Spleen (tissue), 11 donors: ENCODE measurements at regions not wholly inside any gene's neighbourhood (a gene's known extent, or its start where the extent isn't known, plus 50 kb on each side); places are given as distances from the start of the nearest gene placed in this dataset.

ENCODE experiments used
- DNase-seq: peaks from one replicate; pipeline ENCODE4 v3.0.0-alpha.2; 2020
- H3K27ac ChIP-seq, 8 donors: fragments of 200-600 bp; sonication (generic) in 7 of 8; 1 replicate in 4 of 8; 2 replicates in 4 of 8; pipeline versions ENCODE4 v1.5.0 to v1.8.0; 2016 to 2021; ENCODE audit warnings: inconsistent platforms in 4 of 8, mild to moderate bottlenecking in 4 of 8, moderate library complexity in 1 of 8
- H3K27me3 ChIP-seq, 7 donors: fragments of 200-600 bp; sonication (generic) in 6 of 7; replicated peaks in 1 of 7; 1 replicate in 4 of 7; 2 replicates in 3 of 7; pipeline versions ENCODE4 v1.5.0 to v1.8.0; 2016 to 2021; ENCODE audit warnings: inconsistent platforms in 3 of 7, mild to moderate bottlenecking in 1 of 7
- H3K36me3 ChIP-seq, 6 donors: fragments of 200-600 bp; sonication (generic) in 5 of 6; 1 replicate in 4 of 6; 2 replicates in 2 of 6; pipeline versions ENCODE4 v1.5.0 to v1.8.0; 2016 to 2021; ENCODE audit warnings: inconsistent platforms in 2 of 6
- H3K4me1 ChIP-seq, 6 donors: fragments of 200-600 bp; sonication (generic) in 5 of 6; 1 replicate in 3 of 6; 2 replicates in 3 of 6; pipeline versions ENCODE4 v1.5.0 to v1.8.0; 2016 to 2021; ENCODE audit warnings: inconsistent platforms in 3 of 6
- H3K4me3 ChIP-seq, 8 donors: fragments of 200-600 bp; sonication (generic) in 7 of 8; 1 replicate in 4 of 8; 2 replicates in 4 of 8; pipeline versions ENCODE4 v1.5.0 to v1.8.0; 2016 to 2021; ENCODE audit warnings: inconsistent platforms in 4 of 8, mild to moderate bottlenecking in 4 of 8, moderate library complexity in 2 of 8
- H3K9me3 ChIP-seq, 8 donors: fragments of 200-600 bp; sonication (generic) in 7 of 8; 1 replicate in 4 of 8; 2 replicates in 4 of 8; pipeline versions ENCODE4 v1.5.0 to v1.8.0; 2016 to 2021; ENCODE audit warnings: inconsistent platforms in 4 of 8
- CTCF ChIP-seq, 11 experiments: fragments of 200-600 bp in 7 of 11; fragments of 450-650 bp in 4 of 11; sonication (generic) in 4 of 11; IDR thresholded peaks in 8 of 11; conservative IDR thresholded peaks in 3 of 11; 1 replicate in 7 of 11; 2 replicates in 4 of 11; pipeline versions ENCODE4 v1.4.0 to v1.8.0; 2016 to 2021; ENCODE audit warnings: antibody characterized with exemption in 11 of 11, inconsistent platforms in 4 of 11, mild to moderate bottlenecking in 1 of 11
- POLR2A ChIP-seq, 3 donors: fragments of 450-650 bp; IDR thresholded peaks; one replicate each; pipeline ENCODE4 v1.5.1; 2017; ENCODE audit warnings: antibody characterized with exemption in 3 of 3, mild to moderate bottlenecking in 1 of 3
- POLR2AphosphoS5 ChIP-seq, 3 donors: sonication (generic); formaldehyde crosslinking; IDR thresholded peaks; one replicate each; pipeline ENCODE4 v1.5.1; 2017; ENCODE audit warnings: antibody characterized with exemption in 3 of 3
- WGBS, 5 donors: extraction: QIAGEN DNeasy Blood & Tissue Kit in 3 of 5; methylation state at CpG; one replicate each; pipeline versions ENCODE4 v1.1.5 to v1.1.7; 2013 to 2018; 5-methylcytosine and 5-hydroxymethylcytosine counted together
- intact Hi-C: fragments of 100-400 bp; cut with DNase I; formaldehyde crosslinking; loops from one replicate; pipeline ENCODE4 v1.15.0; 2023; ENCODE audit warnings: low total_unique reads
- donor health status: healthy with polysubstance abuse.
- donor health status: DM: no; HTN: no; CAD: no; lungs with moderate emphysema.
- donor health status: DM: no; HTN: no; CAD: no.
- donor health status: Bipolar disorder and iron deficiency.
- donor health status: healthy.
- donor health status: DM: no; HTN: no; CAD: no.
- donor health status: DM: yes; HTN: yes; CAD: no.

GRCh38 chr4:35399912-35400311, 844.4 kb downstream of the ARAP2 start:
- H3K4me3 ChIP-seq = no peak overlapping the region
- H3K27ac ChIP-seq = no peak overlapping the region
- H3K27me3 ChIP-seq = no peaks in the 10 kb centered on the region
- WGBS, 5 donors = 64 to 87% (median 78%) methylated on average over 2 of the region's 2 CpGs
- intact Hi-C loops = no loop called here
- TF ChIP-seq POLR2AphosphoS5 (IDR thresholded peaks at IDR 0.05) = no peak
- no peak for TF ChIP-seq CTCF (IDR thresholded peaks at IDR 0.05 in 8 of 11, conservative IDR thresholded peaks at IDR 0.05 in 3 of 11)
- TF ChIP-seq POLR2A (IDR thresholded peaks at IDR 0.05) = no peak
- no peaks in the 10 kb centered on the region for H3K9me3 ChIP-seq
- no peak for DNase-seq
- no peaks in the 10 kb centered on the region for H3K4me1 ChIP-seq
- H3K36me3 ChIP-seq = no peaks in the 10 kb centered on the region

DNA sequence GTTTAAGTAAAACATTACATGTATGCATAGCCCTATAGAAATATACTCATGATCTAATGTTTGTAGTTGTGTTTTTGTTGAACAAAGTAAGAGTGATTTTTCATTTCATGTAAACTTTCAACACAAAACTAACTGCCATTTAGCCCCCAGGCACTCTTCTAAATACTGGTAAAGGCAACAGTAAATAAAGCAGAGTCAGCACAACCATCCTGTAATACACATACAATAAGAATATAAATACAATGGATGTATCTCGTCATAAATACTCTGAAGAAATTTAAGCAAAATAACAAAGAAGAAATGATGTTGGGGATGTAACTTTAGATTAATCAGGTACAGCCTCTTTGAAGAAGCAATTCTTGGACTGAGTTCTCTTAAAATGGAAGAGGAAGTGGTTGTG, 821.2 kb downstream of the ARAP2 start:
- H3K4me1 ChIP-seq = no peaks in the 10 kb centered on the region
- TF ChIP-seq CTCF (IDR thresholded peaks at IDR 0.05 in 8 of 11, conservative IDR thresholded peaks at IDR 0.05 in 3 of 11) = no peak
- no peak for TF ChIP-seq POLR2A (IDR thresholded peaks at IDR 0.05)
- no peak for TF ChIP-seq POLR2AphosphoS5 (IDR thresholded peaks at IDR 0.05)
- peaks cover 0 to 7% (median 0%) of the 10 kb centered on the region in 8 donors for H3K9me3 ChIP-seq
- no peaks in the 10 kb centered on the region for H3K36me3 ChIP-seq
- intact Hi-C loops = no loop called here
- 80 to 93% (median 90%) methylated on average over 1 of the region's 1 CpG for WGBS, 5 donors
- H3K4me3 ChIP-seq = no peak overlapping the region
- H3K27me3 ChIP-seq = no peaks in the 10 kb centered on the region
- H3K27ac ChIP-seq = no peak overlapping the region
- no peak for DNase-seq

DNA sequence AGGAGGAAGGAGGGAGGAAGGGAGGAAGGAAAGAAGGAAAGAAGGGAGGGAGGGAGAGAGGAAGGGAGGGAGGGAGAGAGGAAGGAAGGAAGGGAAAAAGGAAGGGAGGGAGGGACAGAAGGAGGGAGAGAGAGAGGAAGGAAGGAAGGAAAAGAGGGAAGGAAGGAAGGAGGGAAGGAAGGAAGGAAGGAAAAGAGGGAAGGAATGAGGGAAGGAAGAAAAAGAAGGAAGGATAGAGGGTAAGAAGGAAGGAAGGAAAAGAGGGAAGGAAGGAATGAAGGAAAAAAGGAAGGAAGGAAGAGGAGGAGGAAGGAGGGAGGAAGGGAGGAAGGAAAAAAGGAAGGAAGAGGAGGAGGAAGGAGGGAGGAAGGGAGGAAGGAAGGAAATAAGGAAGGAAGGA, 796.8 kb downstream of the ARAP2 start:
- no peaks in the 10 kb centered on the region for H3K27me3 ChIP-seq
- TF ChIP-seq CTCF (IDR thresholded peaks at IDR 0.05 in 8 of 11, conservative IDR thresholded peaks at IDR 0.05 in 3 of 11) = no peak
- TF ChIP-seq POLR2A (IDR thresholded peaks at IDR 0.05) = no peak
- no peak for TF ChIP-seq POLR2AphosphoS5 (IDR thresholded peaks at IDR 0.05)
- no peaks in the 10 kb centered on the region for H3K4me1 ChIP-seq
- no peak for DNase-seq
- H3K36me3 ChIP-seq = no peaks in the 10 kb centered on the region
- H3K27ac ChIP-seq = no peak overlapping the region
- intact Hi-C loops = no loop called here
- H3K9me3 ChIP-seq = peaks cover 0 to 38% (median 25%) of the 10 kb centered on the region in 8 donors
- no peak overlapping the region for H3K4me3 ChIP-seq

- Histone ChIP-seq H3K27ac (no peak overlapping the region), H3K36me3 (no peaks in the 10 kb centered on the region), H3K4me1 (no peaks in the 10 kb centered on the region), H3K4me3 (no peak overlapping the region), H3K9me3 (peaks cover 0 to 40% (median 9%) of the 10 kb centered on the region in 8 donors), H3K27me3 (no peaks in the 10 kb centered on the region)
- DNase-seq = no peak
- intact Hi-C loops = no loop called here
- TF ChIP-seq POLR2A (IDR thresholded peaks at IDR 0.05) = no peak
- no peak for TF ChIP-seq POLR2AphosphoS5 (IDR thresholded peaks at IDR 0.05)
- TF ChIP-seq CTCF (IDR thresholded peaks at IDR 0.05 in 8 of 11, conservative IDR thresholded peaks at IDR 0.05 in 3 of 11) = no peak
Measured at GRCh38 chr4:35459045-35459444, 785.3 kb downstream of the ARAP2 start.
